H1 (cell line): ENCODE measurements at regions not wholly inside any gene's neighbourhood (a gene's known extent, or its start where the extent isn't known, plus 50 kb on each side); places are given as distances from the start of the nearest gene placed in this dataset.

Experiments
- MAFK ChIP-seq: IDR thresholded peaks from 2 replicates; pipeline ENCODE4 v1.6.1; 2012; ENCODE audit warnings: low read depth, mild to moderate bottlenecking, improper control_type of control experiment, low read length
- SP2 ChIP-seq: IDR thresholded peaks from 2 replicates; pipeline ENCODE4 v1.6.1; 2012; ENCODE audit warnings: mild to moderate bottlenecking, low read length, inconsistent platforms

DNA sequence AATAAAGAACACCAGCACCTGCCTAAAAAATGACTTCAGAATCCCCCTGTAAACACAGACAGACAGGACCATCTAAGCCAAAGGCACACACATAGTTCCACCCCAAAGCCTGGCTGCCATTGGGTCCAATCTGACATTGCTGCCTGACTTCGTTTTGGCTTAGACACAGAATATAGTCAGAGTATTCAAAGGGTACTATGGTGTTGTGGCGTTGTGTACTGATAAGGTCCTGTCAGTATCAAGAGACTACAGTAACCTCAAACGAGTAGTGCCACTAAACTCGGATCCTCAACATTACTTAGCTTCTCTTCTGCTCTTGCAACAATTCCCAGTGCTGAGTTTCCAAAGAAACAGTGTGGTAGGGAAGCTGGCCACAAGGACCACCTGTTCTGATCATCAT lies 169.3 kb upstream of the NR5A2 start (continued):
- TF ChIP-seq SP2: no peak
- no peak for TF ChIP-seq MAFK
- TF ChIP-seq, all 59 proteins: peak for 0
